Sciatic nerve (tissue), 2 donors: ENCODE measurements at regions not wholly inside any gene's neighbourhood (a gene's known extent, or its start where the extent isn't known, plus 50 kb on each side); places are given as distances from the start of the nearest gene placed in this dataset.
"Not testable (repeated sequence)": the region's sequence is repeated elsewhere in the genome, so short reads cannot be mapped to it uniquely, and the experiment has no call there.

Experiments
- ATAC-seq: fragments of 200-7000 bp; cut with Tn5 transposase; one replicate; pipeline ENCODE4 v1.9.1; 2020; ENCODE audit warnings: mild to moderate bottlenecking, moderate library complexity
- DNase-seq: peaks from one replicate; pipeline ENCODE4 v3.0.0-alpha.2; 2020; ENCODE audit warnings: low spot score
- intact Hi-C: fragments of 100-400 bp; cut with DNase I; formaldehyde crosslinking; loops from one replicate; pipeline ENCODE4 v1.14.2; 2022
- donor health status: DM: no; HTN: no; CAD: no.
- donor health status: DM: no; HTN: no; CAD: no.

DNA sequence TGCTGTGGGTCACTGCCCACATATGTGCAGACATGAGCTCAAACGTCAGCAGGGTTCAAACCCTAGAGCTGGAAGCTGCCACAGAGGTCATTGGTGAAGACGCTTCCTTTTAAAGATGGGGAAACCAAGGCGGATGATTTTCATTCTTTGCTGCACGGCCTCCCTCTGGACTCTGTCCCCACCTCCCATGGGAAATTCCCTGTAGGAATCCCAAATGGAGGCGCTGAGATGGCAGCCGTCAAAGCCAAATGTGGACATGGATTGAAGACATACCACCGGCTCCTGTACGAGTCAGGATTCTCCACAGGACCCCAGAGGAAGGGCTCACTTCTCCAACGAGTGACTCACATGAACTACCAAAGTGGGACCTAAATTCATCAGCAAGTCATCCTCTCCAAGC, 286.4 kb downstream of the CRLF2 start:
- no peak for ATAC-seq
- intact Hi-C loops = no loop called here
- peak; percentile 15 for DNase-seq

DNA sequence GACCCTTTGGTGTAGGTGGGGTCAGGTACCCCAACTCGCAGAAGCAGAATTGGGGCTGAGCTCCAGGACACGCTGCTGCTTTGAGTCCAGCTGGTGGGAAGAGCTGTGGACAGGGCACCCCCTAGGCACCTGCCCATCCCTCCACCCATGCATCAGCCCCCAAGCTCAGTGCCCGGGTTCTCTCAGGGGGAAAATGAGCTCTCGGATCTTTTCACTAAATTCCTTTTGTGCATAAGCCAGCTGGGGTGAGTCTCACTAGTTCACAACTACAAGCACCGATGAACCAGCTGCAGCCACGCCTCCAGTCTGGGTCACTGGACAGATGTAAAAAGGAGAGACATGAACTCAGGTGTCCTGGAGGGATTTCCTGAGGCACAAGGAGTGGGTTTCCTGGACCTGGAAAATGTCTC, 286.8 kb downstream of the CRLF2 start:
- DNase-seq (peak; percentile 17), ATAC-seq (no peak)
- intact Hi-C loops = no loop called here

DNA sequence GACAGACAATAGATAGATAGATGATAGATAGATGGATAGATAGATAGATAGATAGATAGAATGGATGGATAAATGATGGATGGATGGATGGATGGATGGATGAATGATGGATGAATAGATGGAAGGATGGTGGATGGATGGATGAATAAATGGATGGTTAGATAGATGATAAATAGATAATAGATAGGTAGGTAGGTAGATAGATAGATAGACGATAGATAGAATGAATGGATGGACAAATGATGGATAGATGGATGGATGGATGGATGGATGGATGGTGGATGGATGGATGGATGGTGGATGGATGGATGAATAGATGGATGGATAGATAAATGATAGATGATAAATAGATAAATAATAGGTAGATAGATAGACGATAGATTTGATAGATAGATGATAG, 287.4 kb downstream of the CRLF2 start:
- intact Hi-C loops = no loop called here
- no peak for ATAC-seq

DNA sequence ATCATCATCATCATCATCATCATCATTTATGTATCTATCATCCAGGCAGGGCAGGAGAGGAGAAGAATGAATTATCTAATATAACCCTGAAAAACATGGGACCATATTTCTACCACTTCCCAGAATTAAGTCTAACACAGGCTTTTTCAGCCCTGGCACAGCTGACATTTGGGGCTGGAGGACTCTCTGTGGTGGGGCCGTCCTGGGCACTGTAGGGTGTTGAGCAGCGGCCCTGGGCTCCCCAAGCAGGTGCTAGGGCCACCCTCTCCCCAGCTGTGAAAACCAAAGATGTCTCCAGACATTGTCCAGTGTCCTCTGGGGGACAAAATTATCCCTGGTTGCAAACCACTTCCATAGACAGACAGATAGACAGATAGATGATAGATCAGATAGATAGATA, 288.4 kb downstream of the CRLF2 start:
- intact Hi-C loops = no loop called here
- no peak for DNase-seq
- ATAC-seq = no peak

More for the DNA sequence above, 287.4 kb downstream of the CRLF2 start:
- DNase-seq = no peak

DNA sequence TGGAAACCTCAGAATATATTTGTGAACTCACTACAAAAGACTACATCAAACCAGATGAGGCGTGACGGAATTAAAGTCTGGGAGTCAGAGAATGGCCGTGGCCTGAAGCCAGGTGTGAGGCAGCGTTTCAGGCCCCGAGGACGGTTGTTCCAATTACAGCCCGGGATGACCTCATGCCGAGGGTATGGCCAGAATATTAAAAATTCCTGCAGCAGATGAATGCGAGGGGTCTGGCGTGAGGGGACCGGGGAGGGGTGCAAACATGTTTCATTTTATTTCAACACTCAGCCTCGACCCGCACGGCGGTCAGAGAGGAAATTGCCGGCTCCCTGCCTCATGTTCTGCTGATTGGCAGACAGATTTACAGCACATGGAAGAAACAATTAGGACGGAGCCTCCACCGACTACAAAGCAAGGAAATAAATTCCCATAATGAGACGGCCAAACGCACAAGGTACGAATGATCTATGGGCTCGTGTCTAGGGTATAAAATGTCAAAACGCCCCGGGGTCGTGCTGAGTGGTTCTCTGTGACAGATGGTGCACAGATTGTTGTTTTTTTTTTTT, 289.7 kb downstream of the SHOX start:
- DNase-seq = no peak
- intact Hi-C loops = no loop called here
- no peak for ATAC-seq

DNA sequence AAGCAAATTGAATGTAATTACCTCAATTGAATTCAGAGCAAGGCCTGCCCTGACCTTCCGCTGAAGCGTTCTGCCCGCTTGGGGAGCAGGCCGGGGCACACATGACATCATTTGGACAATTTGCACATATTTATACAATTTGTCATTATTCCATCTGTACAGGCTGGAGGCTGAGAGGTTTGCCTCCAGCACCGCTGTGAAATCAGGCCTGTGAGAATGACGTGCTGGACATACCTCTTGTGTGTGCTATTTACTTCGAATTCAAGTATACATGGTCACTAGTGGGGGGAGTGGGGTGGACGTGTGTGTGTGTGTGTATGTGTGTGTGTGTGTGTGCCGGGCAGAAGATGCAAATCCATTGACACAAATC, 285.6 kb downstream of the SHOX start:
- intact Hi-C loops = no loop called here
- ATAC-seq (no peak), DNase-seq (no peak)

DNA sequence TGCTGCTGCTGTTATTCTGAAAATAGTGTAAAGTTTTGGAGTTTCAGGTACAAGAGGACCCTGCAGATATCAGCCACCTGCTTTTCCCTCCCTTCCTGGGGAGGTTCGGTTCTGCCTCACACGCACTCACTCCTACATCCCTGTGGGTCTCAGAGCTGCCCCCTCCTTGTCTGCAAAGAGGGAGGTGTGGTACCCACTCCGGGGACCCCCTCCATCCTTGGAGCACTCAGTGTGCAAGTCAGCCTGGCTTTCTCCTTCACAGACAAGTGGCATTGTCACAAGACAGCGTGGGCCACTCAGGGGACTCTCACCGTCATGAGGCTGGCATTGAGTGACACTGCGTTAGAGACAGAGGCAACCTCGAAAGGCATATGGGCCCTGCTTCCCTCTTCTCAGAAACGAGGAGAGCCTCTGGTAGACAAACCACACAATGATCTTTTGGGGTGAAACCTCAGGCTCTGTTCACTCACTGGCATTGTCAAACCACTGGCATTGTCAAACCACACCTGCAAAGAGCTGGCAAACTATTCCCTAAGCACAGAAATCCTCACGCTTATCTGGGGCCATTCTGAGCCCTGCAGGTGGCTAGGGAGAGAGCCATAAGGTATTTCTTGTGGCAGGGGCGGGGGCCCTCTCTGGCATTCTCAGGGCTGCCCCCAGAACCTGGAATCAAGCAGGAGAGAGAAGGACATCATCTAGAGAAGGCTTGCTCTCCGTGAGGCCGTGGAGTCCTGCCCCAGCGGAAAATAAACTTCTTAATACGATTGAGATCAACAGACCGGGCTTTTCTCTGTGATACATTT, 285.0 kb downstream of the SHOX start:
- DNase-seq (no peak), ATAC-seq (no peak)
- intact Hi-C loops = no loop called here

DNA sequence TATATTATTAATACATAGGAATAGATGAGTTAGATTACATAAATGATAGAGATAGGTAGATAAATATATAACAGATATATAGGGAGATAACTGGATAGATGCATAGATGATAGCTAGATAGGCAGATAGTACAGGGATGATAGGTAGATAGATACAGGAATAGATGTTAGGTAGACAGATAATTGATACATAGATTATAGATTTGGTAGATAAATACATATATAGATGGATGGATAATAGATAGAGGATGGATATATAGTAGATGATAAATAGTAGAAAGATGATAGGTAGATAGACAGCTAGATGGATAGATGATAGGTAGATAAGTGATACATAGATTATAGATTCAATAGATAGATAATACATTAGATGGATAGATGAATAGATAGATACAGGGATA, 283.6 kb downstream of the SHOX start:
- intact Hi-C loops = no loop called here
- DNase-seq = no peak
- ATAC-seq = no peak

DNA sequence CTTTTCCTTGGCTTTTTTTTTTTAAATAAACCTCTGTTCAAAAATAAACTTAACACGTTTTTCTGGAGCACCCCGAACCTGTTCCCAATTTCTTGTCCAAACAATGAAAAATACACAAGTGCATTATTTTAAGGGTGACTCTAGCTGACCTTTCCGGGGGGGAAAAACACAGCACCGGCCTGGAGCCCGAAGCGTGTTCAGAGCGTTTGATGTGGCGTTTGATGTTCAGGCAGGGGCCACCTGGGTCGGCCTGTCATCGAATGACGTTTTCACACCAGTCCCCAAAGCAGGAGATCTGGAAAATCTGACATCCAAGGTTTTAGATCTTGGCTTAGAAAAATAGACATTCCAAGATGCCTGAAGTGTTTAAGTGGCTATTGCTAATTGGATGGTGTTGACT, 282.1 kb downstream of the SHOX start:
- no peak for DNase-seq
- no peak for ATAC-seq
- intact Hi-C loops = no loop called here

DNA sequence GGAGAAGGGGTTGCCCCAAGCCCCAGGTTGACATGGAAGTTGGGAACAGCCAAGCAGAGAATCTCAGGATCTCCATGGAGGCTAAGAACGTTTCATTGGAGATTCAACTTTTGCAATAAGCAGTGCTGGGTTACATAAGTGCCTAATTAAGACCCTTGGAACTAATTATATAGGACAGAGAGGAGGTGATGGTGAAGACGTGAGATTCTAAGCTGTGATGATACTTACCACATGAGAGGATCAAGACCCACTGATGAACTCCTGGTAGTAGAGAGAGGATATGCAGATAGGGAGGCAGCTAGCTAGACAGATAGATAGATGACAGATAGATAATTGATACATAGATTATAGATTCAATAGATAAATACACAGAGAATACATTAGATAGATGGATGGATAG, 278.5 kb downstream of the SHOX start:
- DNase-seq, ATAC-seq, intact Hi-C loops: not testable (repeated sequence)

DNA sequence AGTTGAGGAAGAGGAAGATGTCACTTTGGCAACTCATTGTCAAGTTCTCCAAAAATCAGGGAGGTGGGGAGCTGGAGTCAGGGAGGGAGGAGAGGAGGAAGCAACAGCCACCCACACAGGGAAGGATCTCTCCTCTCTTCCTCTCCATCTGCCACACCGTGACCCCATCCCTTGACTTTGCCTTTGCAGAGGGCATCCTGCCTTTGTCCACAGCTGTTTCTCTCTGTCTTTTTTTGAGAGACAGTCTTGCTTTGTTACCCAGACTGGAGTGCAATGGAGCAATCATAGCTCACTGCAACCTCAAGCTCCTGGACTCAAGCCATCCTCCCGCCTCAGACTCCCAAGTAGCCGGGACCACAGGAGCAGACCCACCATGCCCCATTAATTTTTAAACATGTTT, 276.0 kb downstream of the SHOX start:
- intact Hi-C loops = no loop called here
- DNase-seq = no peak
- no peak for ATAC-seq

DNA sequence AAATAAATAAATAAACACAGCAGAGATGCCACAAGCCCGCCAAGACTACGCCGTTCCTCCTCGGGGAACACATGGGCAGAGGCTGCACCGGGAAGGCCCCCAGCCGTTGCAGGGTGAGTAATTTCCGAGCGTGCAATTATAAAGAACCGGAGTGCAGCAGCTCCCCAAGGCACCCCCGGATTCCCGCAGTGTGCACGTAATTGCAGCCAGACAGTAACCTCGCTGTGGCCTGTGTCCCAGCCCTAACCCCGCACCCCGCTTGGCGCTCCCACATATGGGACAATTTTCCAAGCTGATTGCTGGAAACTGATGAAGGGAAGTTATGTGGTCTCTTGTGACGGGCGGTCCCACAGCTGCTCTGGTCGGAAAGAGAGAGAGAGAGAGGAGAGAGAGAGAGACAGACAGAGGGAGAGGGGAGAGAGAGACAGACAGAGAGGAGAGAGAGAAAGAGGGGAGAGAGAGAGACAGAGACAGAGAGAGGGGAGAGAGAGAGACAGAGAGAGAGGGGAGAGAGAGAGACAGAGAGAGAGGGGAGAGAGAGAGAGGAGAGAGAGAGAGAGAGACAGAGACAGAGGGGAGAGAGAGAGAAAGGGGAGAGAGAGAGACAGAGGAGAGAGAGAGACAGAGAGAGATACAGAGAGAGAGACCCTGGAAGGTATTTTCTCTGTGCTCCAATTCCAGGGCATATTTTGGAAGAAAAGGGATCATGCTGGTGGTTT, 275.4 kb downstream of the SHOX start:
- DNase-seq (no peak), ATAC-seq (no peak)
- intact Hi-C loops = no loop called here

DNA sequence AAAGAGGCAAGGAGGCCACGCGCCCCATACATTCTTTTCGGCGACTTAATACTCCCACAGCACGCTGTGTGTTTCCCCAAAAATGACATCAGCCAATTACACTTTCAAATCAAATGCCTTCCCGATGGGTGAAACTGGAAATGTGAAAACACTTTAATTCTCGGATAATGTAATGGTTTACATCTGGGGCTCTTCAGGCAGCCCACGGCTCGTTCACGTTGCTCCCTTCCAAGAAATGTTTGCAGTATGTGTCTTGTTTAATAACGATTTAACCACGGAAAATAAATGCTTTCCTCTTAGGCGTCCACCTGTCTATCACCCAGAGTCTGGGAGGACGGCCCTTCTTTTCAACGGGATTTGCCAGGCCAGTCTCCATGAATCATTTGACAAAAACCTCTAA, 272.5 kb downstream of the SHOX start:
- intact Hi-C loops = no loop called here

DNA sequence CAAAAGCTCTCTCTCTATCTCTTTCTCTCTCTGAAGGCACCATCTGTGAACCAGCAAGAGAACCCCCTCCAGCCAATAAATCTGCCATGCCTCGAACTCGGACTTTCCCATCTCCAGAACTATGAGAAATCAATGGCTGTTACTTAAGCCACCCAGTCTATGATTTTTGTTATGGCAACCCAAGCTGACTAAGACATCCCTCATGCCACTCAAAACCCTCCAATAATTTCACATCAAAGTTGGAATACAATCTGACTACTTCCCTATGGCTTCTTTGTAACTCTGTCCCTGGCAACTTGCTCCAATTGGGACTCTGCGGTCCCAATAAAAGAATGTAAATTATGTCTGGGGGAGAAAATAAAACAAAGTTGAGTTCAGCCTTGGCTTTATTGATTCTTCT, 265.7 kb downstream of the SHOX start:
- intact Hi-C loops = no loop called here
- ATAC-seq = no peak
- DNase-seq = no peak

More for the DNA sequence above, 272.5 kb downstream of the SHOX start:
- no peak for DNase-seq
- no peak for ATAC-seq

DNA sequence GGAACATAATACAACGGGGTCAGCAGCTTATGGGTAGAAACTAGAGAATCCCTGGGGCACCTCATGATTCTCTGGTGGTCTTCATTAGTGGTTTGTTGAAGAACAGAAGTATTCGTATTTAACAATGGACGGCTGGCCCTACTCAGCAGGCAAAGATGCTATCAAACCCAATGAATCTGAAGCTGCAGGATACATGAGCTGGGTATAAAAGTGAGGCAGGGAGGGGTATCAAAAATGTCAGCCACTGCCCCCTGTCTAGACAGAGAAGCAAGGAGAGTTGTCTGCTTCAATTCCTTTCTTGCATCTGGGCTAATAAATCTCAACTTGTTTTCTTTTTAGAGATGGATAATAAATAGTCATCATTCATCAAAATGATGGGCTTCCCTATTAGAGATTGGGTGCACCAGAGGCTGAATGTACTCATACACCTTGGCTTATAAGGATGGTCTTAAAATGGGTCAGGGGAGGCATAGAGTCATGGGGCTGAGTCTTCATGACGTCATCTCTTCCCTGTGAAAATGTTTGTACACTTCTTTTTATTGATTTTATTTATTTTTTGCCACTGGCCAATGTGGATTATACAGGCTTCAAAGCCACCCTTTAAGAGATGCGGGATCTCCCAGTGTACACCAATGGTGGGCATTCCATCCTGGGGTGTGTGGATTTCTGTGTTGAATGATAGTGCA, 259.5 kb downstream of the SHOX start:
- intact Hi-C loops = no loop called here
- no peak for DNase-seq
- ATAC-seq = no peak

DNA sequence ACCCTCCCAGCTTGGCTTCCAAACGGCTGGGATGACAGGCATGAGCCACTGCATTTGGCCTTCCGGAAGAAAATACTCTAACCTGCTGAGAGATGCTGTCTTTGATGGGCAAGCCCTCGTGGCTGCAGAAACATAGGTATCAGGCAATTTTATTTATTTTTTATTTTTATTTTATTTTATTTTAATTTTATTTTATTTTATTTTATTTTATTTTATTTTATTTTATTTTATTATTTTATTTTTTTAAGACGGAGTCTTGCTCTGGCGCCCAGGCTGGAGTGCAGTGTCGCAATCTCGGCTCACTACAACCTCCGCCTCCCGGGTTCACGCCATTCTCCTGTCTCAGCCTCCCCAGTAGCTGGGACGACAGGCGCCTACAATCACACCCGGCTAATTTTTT, 257.1 kb downstream of the SHOX start:
- intact Hi-C loops, DNase-seq, ATAC-seq: not testable (repeated sequence)

DNA sequence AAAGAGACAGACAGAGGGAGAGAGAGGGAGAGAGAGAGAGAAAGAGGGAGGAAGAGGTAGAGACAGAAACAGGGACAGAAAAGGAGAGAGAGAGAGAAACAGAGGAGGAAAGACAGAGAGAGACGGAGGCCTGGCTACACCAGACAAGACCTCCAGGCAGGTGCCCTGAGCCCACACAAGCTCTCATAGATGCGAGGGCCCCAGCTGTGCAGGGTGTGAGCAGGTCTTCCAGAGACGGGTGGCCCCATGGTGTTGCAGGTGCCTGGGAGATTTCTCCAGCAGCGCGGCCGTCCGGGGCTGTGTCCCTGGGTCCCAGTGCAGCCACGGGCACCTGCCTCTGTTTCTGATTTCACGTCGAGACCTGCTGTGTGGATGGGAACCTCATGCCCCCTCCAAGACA, 253.0 kb downstream of the SHOX start:
- intact Hi-C loops = no loop called here
- ATAC-seq = no peak
- DNase-seq = no peak

DNA sequence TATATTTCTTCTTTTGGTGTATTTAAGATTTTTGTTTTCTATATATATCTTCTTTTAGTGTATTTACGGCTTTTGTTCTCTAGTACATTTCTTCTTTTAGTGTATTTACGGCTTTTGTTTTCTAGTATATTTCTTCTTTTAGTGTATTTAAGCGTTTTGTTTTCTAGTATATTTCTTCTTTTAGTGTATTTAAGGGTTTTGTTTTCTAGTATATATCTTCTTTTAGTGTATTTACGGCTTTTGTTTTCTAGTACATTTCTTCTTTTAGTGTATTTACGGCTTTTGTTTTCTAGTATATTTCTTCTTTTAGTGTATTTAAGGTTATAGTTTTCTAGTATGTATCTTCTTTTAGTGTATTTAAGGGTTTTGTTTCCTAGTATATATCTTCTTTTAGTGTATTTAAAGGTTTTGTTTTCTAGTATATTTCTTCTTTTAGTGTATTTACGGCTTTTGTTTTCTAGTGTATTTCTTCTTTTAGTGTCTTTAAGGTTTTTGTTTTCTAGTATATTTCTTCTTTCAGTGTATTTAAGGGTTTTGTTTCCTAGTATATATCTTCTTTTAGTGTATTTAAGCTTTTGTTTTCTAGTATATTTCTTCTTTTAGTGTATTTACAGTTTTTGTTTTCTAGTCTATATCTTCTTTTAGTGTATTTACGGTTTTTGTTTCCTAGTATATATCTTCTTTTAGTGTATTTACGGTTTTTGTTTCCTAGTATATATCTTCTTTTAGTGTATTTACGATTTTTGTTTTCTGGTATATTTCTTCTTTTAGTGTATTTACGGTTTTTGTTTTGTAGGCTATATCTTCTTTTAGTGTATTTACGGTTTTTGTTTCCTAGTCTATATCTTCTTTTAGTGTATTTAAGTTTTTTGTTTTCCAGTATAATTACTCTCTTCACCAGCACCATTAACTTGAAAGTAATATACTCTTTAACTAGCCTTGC, 249.4 kb downstream of the SHOX start:
- ATAC-seq, DNase-seq, intact Hi-C loops: not testable (repeated sequence)

DNA sequence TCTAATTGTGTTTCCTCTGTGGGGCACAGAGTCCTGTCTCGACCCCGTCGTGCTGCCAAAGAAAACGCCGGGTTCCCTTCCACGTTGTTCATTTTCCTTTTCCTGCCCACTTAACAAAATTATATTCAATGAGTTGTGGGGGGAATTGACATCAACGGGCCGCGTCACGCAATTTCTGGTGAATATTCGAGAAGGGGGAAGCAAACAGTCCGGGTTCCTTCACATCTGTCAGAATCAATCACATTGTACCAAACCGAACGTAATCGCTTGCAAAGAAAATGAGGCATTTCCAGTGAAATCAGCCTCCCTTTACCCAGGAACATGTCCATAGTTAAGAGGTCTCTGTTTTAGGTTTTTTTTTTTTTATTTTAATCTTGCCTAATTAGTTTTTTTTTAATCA, 243.5 kb downstream of the SHOX start:
- DNase-seq (no peak), ATAC-seq (no peak)
- intact Hi-C loops = no loop called here
